ENCODE measurements at regions not wholly inside any gene's neighbourhood (a gene's known extent, or its start where the extent isn't known, plus 50 kb on each side); places are given as distances from the start of the nearest gene placed in this dataset.

GRCh38 chr11:107276077-107276476 lies 181.5 kb downstream of the CWF19L2 start:
- TF ChIP-seq, protein P1, sequence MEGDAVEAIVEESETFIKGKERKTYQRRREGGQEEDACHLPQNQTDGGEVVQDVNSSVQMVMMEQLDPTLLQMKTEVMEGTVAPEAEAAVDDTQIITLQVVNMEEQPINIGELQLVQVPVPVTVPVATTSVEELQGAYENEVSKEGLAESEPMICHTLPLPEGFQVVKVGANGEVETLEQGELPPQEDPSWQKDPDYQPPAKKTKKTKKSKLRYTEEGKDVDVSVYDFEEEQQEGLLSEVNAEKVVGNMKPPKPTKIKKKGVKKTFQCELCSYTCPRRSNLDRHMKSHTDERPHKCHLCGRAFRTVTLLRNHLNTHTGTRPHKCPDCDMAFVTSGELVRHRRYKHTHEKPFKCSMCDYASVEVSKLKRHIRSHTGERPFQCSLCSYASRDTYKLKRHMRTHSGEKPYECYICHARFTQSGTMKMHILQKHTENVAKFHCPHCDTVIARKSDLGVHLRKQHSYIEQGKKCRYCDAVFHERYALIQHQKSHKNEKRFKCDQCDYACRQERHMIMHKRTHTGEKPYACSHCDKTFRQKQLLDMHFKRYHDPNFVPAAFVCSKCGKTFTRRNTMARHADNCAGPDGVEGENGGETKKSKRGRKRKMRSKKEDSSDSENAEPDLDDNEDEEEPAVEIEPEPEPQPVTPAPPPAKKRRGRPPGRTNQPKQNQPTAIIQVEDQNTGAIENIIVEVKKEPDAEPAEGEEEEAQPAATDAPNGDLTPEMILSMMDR (IDR thresholded peaks at IDR 0.05; ENCODE audit: control insufficient read depth, insufficient read depth, low read depth, low read length, missing control alignments): no peak
- H3K4me3 ChIP-seq (ENCODE audit: control insufficient read depth, low read depth, low read length): no peak overlapping the region
- DNase-seq (ENCODE audit: low read depth): no peak

DNA sequence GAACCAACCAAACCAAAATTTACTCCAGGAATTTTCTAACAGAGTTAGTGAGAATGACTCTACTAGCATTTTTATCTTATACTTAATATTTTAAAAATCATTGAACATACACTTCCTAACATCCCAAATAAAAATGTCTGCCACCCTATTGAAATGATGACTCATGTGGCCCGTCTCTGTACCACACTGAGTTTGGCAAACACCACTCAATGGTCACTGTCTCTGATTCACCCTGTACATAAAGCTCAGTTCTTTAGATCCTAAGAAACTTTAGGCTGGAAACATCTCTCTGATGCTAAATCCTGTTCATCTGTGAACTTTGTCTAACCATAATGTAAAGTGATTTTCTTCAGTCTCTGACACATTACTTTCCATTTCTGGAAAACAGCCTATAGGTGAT lies 182.0 kb downstream of the CWF19L2 start:
- H3K4me3 ChIP-seq (ENCODE audit: control insufficient read depth, low read depth, low read length): no peak overlapping the region
- DNase-seq (ENCODE audit: low read depth): no peak
- TF ChIP-seq, protein P1 (IDR thresholded peaks at IDR 0.05; ENCODE audit: control insufficient read depth, insufficient read depth, low read depth, low read length, missing control alignments): no peak

GRCh38 chr11:107274138-107274537 lies 183.5 kb downstream of the CWF19L2 start:
- no peak for DNase-seq (ENCODE audit: low read depth)
- TF ChIP-seq, protein P1 (IDR thresholded peaks at IDR 0.05; ENCODE audit: control insufficient read depth, insufficient read depth, low read depth, low read length, missing control alignments): no peak
- H3K4me3 ChIP-seq (ENCODE audit: control insufficient read depth, low read depth, low read length): no peak overlapping the region

DNA sequence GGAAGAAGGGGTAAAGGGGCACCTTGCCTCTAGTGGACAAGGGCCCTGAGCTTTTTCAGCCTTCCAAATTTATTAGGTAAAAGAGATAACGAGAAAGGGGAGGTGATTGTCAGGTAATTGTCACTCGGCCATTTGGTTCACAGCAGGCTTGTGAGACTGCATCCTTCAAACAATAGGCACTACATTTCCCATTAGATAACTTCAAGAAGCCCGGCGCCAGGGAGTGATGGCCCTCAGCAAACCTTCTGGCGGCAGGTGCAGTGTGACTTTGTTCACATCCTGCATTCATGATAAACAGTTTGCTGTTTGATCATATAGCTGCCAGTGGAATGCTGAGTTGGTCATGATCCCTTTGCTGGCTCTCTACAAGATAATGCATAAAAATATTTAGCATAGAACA lies 185.1 kb downstream of the CWF19L2 start:
- DNase-seq (ENCODE audit: low read depth): no peak
- TF ChIP-seq, protein P1 (IDR thresholded peaks at IDR 0.05; ENCODE audit: control insufficient read depth, insufficient read depth, low read depth, low read length, missing control alignments): no peak
- H3K4me3 ChIP-seq (ENCODE audit: control insufficient read depth, low read depth, low read length): no peak overlapping the region

DNA sequence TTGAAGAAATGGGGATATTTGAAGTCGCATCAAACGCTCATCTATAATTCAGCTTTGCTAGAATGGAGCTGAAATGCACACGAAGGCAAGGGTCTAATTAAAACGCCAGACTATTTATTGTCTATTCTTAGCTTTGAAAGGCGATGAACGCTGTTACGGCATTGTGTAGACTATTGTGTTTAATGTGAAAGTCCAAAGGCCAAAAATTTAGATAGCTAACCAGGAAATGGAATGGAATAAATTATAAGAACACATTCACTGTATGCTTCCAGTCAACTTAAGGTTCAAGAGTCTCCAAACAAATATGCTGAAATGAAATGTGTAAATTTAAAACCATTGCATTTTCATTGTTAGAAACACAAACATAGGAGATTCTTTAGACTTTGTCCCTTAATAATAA lies 186.2 kb downstream of the CWF19L2 start:
- DNase-seq (ENCODE audit: low read depth): no peak

GRCh38 chr11:107268977-107269376 lies 188.6 kb downstream of the CWF19L2 start:
- no peak for DNase-seq (ENCODE audit: low read depth)
- TF ChIP-seq, protein P1 (IDR thresholded peaks at IDR 0.05; ENCODE audit: control insufficient read depth, insufficient read depth, low read depth, low read length, missing control alignments): no peak
- H3K4me3 ChIP-seq (ENCODE audit: control insufficient read depth, low read depth, low read length): no peak overlapping the region

More for the DNA sequence above, 186.2 kb downstream of the CWF19L2 start:
- TF ChIP-seq, protein P1 (IDR thresholded peaks at IDR 0.05; ENCODE audit: control insufficient read depth, insufficient read depth, low read depth, low read length, missing control alignments): no peak
- no peak overlapping the region for H3K4me3 ChIP-seq (ENCODE audit: control insufficient read depth, low read depth, low read length)

DNA sequence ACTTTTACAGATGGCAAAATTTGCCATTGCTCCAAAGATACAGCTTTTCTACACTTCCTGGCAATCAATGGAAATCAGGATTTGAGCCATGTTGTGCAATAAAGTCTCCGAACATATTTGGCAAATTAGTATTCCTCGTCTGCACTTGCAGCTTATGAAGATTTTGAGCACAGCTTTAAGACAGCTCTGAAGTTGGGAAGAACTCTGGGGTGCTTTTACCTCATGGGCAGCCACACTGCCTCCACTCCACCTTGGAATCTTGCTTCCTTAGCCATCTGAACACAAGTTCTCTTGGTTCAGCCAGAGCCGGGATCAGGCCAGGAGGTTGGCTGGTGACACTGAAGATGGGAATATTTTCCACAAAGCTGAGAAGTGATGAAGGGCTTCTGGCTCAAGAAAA lies 191.2 kb downstream of the CWF19L2 start:
- DNase-seq (ENCODE audit: low read depth): no peak
- TF ChIP-seq, protein P1 (IDR thresholded peaks at IDR 0.05; ENCODE audit: control insufficient read depth, insufficient read depth, low read depth, low read length, missing control alignments): no peak
- no peak overlapping the region for H3K4me3 ChIP-seq (ENCODE audit: control insufficient read depth, low read depth, low read length)
